ENCODE measurements at regions not wholly inside any gene's neighbourhood (a gene's known extent, or its start where the extent isn't known, plus 50 kb on each side); places are given as distances from the start of the nearest gene placed in this dataset.

DNA sequence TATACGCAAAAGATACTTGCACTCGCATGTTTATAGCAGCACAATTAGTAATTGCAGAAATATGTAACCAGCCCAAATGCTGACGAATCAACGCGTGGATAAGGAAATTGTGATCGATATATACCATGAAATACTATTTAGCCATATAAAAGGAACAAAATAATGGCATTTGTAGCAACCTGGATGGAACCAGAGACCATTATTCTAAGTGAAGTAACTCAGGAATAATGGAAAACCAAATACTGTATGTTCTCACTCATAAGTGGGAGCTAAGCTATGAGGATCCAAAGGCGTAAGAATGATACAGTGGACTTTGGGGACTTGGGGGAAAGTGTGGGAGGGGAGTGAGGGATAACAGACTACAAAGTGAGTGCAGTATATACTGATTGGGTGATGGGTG lies 1008.0 kb upstream of the CRIM1 start:
- intact Hi-C loops (cut with DNase I): no loop called here
- WGBS: 94% methylated on average over 7 of the region's 7 CpGs
- H3K9me3 ChIP-seq: no peaks in the 10 kb centered on the region
- H3K27ac ChIP-seq: no peak overlapping the region
- H3K36me3 ChIP-seq: no peaks in the 10 kb centered on the region
- no peak overlapping the region for H3K4me3 ChIP-seq
- no peaks in the 10 kb centered on the region for H3K4me1 ChIP-seq (replicated peaks)
- H3K27me3 ChIP-seq (replicated peaks; ENCODE audit: insufficient read depth): no peaks in the 10 kb centered on the region
- no peak for DNase-seq (ENCODE audit: low spot score)
- TF ChIP-seq, protein P1, sequence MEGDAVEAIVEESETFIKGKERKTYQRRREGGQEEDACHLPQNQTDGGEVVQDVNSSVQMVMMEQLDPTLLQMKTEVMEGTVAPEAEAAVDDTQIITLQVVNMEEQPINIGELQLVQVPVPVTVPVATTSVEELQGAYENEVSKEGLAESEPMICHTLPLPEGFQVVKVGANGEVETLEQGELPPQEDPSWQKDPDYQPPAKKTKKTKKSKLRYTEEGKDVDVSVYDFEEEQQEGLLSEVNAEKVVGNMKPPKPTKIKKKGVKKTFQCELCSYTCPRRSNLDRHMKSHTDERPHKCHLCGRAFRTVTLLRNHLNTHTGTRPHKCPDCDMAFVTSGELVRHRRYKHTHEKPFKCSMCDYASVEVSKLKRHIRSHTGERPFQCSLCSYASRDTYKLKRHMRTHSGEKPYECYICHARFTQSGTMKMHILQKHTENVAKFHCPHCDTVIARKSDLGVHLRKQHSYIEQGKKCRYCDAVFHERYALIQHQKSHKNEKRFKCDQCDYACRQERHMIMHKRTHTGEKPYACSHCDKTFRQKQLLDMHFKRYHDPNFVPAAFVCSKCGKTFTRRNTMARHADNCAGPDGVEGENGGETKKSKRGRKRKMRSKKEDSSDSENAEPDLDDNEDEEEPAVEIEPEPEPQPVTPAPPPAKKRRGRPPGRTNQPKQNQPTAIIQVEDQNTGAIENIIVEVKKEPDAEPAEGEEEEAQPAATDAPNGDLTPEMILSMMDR (IDR thresholded peaks at IDR 0.05): no peak
- TF ChIP-seq POLR2AphosphoS5 (IDR thresholded peaks at IDR 0.05): no peak
- no peak for TF ChIP-seq POLR2A (IDR thresholded peaks at IDR 0.05)

DNA sequence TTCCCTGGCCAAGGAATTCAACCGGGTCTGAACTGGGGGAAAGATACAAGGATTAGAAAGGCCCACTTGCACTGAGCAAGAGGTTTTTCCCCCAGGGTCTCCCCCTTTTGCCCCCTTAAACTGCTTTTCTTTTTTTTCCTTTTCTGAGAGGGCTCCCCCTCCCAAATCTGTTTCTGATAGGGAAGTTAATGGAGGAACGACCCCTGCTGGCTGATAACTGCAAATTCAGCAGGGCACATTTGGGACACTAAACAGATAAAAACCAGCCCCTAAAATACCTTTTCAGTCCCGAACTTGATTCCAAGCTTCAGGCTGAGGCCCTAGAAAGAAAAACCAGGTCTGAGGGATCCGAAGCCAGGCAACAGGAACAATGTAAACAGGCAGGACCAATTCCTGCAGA lies 1012.4 kb upstream of the CRIM1 start:
- no peak overlapping the region for H3K27ac ChIP-seq
- no peak overlapping the region for H3K4me3 ChIP-seq
- 65% methylated on average over 4 of the region's 4 CpGs for WGBS
- H3K27me3 ChIP-seq (replicated peaks; ENCODE audit: insufficient read depth): no peaks in the 10 kb centered on the region
- H3K36me3 ChIP-seq: no peaks in the 10 kb centered on the region
- H3K4me1 ChIP-seq (replicated peaks): no peaks in the 10 kb centered on the region
- no peak for DNase-seq (ENCODE audit: low spot score)
- no peaks in the 10 kb centered on the region for H3K9me3 ChIP-seq
- TF ChIP-seq POLR2A (IDR thresholded peaks at IDR 0.05) (no peak), POLR2AphosphoS5 (IDR thresholded peaks at IDR 0.05) (no peak)
- TF ChIP-seq, protein P1 (IDR thresholded peaks at IDR 0.05): peak in 1 of 4 experiments; percentile 14
- intact Hi-C loops (cut with DNase I): no loop called here

- no peaks in the 10 kb centered on the region for H3K36me3 ChIP-seq
- no peak overlapping the region for H3K27ac ChIP-seq
- no peaks in the 10 kb centered on the region for H3K9me3 ChIP-seq
- H3K4me1 ChIP-seq (replicated peaks): no peaks in the 10 kb centered on the region
- no peaks in the 10 kb centered on the region for H3K27me3 ChIP-seq (replicated peaks; ENCODE audit: insufficient read depth)
- H3K4me3 ChIP-seq: no peak overlapping the region
- intact Hi-C loops (cut with DNase I): no loop called here
- TF ChIP-seq, protein P1 (IDR thresholded peaks at IDR 0.05): no peak
- no peak for TF ChIP-seq POLR2AphosphoS5 (IDR thresholded peaks at IDR 0.05)
- no peak for TF ChIP-seq POLR2A (IDR thresholded peaks at IDR 0.05)
- no peak for DNase-seq (ENCODE audit: low spot score)
Measured at GRCh38 chr2:35339211-35339610, 1016.4 kb upstream of the CRIM1 start.

- H3K9me3 ChIP-seq: no peaks in the 10 kb centered on the region
- no peaks in the 10 kb centered on the region for H3K27me3 ChIP-seq (replicated peaks; ENCODE audit: insufficient read depth)
- H3K27ac ChIP-seq: no peak overlapping the region
- WGBS: 93% methylated on average over 2 of the region's 2 CpGs
- H3K4me3 ChIP-seq: no peak overlapping the region
- H3K36me3 ChIP-seq: no peaks in the 10 kb centered on the region
- DNase-seq (ENCODE audit: low spot score): no peak
- intact Hi-C loops (cut with DNase I): no loop called here
- H3K4me1 ChIP-seq (replicated peaks): no peaks in the 10 kb centered on the region
- TF ChIP-seq, protein P1 (IDR thresholded peaks at IDR 0.05): no peak
- TF ChIP-seq POLR2AphosphoS5 (IDR thresholded peaks at IDR 0.05): no peak
- no peak for TF ChIP-seq POLR2A (IDR thresholded peaks at IDR 0.05)
Measured at GRCh38 chr2:35337922-35338321, 1017.7 kb upstream of the CRIM1 start.

DNA sequence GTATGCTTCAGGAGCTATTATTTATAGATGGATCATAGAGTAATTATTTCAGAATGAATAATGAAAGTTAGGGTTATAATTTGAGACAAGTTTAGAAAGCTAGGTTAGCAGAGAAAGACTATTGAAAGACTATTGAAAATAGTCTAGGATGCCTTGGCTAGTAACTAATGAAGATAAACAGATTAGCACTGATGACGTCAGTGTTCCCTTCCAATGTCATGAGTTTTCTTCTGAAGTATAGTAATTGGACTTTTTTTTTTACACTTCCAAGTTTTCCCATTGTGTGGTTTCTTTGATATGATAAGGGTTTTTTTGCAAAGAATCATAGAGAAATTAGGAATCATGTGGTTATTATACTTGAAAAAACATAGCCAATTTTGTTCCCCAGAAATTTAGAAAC lies 1041.5 kb upstream of the CRIM1 start:
- no peaks in the 10 kb centered on the region for H3K9me3 ChIP-seq
- no peaks in the 10 kb centered on the region for H3K4me1 ChIP-seq (replicated peaks)
- H3K4me3 ChIP-seq: no peak overlapping the region
- 59% methylated on average over 1 of the region's 1 CpG for WGBS
- no peaks in the 10 kb centered on the region for H3K36me3 ChIP-seq
- no peak overlapping the region for H3K27ac ChIP-seq
- TF ChIP-seq, protein P1 (IDR thresholded peaks at IDR 0.05): no peak
- no peak for TF ChIP-seq POLR2AphosphoS5 (IDR thresholded peaks at IDR 0.05)
- no peak for TF ChIP-seq POLR2A (IDR thresholded peaks at IDR 0.05)
- intact Hi-C loops (cut with DNase I): no loop called here
- H3K27me3 ChIP-seq (replicated peaks; ENCODE audit: insufficient read depth): no peaks in the 10 kb centered on the region
- no peak for DNase-seq (ENCODE audit: low spot score)

Measured in prostate gland (tissue), 2 donors.